PC-3 (cell line): ENCODE measurements at regions not wholly inside any gene's neighbourhood (a gene's known extent, or its start where the extent isn't known, plus 50 kb on each side); places are given as distances from the start of the nearest gene placed in this dataset.

Experiments used
- EZH2 ChIP-seq: fragments of 300-600 bp; sonication (generic); IDR thresholded peaks from one replicate; pipeline ENCODE4 v1.6.1; 2017; ENCODE audit warnings: antibody characterized with exemption, mild to moderate bottlenecking, low read length; ENCODE audit not compliant: unreplicated experiment
- EZH2phosphoT487 ChIP-seq: fragments of 300-600 bp; sonication (generic); IDR thresholded peaks from 2 replicates; pipeline ENCODE4 v1.6.1; 2018; ENCODE audit warnings: mild to moderate bottlenecking, antibody characterized with exemption, low read length, borderline replicate concordance
- TF ChIP-seq, protein P1 (sequence below): fragments of 300-600 bp; sonication (generic); conservative IDR thresholded peaks from 2 replicates; pipeline ENCODE4 v1.5.1; 2017; ENCODE audit warnings: antibody characterized with exemption, low read depth, mild to moderate bottlenecking, low read length

DNA sequence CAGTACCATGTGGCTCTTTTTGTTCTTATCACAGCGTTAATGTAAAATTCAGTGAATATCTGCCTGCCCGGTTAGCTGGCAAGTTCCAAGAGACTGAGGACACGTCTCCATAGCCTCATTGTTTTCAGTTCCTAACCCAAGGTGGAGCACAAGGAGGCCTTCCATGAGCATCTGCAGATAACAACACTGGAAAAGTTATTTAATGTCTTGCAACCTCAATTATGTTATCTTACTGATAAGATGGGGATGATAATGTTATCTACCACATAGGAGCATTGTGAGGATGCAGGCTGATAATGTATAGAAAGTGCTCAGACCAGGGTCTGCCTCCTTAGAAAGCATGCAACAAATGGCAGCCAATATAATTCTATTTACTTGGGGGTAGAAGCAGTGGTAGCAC lies 109.6 kb upstream of the DNAH14 start:
- TF ChIP-seq EZH2: no peak
- TF ChIP-seq, protein P1, sequence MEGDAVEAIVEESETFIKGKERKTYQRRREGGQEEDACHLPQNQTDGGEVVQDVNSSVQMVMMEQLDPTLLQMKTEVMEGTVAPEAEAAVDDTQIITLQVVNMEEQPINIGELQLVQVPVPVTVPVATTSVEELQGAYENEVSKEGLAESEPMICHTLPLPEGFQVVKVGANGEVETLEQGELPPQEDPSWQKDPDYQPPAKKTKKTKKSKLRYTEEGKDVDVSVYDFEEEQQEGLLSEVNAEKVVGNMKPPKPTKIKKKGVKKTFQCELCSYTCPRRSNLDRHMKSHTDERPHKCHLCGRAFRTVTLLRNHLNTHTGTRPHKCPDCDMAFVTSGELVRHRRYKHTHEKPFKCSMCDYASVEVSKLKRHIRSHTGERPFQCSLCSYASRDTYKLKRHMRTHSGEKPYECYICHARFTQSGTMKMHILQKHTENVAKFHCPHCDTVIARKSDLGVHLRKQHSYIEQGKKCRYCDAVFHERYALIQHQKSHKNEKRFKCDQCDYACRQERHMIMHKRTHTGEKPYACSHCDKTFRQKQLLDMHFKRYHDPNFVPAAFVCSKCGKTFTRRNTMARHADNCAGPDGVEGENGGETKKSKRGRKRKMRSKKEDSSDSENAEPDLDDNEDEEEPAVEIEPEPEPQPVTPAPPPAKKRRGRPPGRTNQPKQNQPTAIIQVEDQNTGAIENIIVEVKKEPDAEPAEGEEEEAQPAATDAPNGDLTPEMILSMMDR: no peak
- no peak for TF ChIP-seq EZH2phosphoT487
